ENCODE measurements at regions not wholly inside any gene's neighbourhood (a gene's known extent, or its start where the extent isn't known, plus 50 kb on each side); places are given as distances from the start of the nearest gene placed in this dataset.
"Not testable (repeated sequence)": the region's sequence is repeated elsewhere in the genome, so short reads cannot be mapped to it uniquely, and the experiment has no call there.

DNA sequence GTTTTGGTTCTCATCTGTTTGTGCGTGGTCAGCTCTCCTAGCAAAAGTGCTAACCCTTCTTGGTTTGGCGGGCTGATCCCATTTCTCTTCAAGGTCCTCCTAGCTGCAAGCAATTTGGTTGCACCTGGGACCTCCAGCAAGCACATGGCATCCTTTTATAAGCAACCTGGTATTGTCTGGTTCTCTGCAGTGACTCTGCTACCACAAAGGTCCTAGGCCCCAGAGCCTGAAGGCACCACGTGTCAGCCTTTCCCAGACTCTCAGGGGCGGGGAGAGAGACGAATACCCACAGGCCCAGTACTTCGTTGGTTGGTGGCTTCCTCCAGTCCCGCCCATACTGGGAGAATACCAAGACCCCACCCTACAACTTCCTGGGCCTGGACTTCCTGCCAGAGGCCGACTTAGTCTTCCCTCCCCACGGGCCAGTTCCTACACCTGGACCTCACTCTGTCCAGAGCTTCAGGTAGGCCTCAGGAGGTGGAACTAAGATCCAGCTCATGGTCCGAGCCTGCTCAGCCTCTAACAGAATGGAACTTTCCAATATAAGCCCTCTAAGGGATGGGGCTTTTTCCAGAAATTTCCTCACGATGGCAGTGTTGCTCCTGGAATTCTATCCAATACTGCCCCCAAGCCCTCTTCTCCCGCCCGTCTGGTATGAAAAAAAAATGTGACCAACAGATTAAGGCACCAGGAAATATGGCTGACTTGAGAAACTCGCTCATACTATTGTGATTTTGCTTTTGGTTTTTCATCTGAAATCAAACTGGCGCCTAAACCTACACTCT, 192.5 kb upstream of the STK26 start:
- DNase-seq = peak; percentile 45

DNA sequence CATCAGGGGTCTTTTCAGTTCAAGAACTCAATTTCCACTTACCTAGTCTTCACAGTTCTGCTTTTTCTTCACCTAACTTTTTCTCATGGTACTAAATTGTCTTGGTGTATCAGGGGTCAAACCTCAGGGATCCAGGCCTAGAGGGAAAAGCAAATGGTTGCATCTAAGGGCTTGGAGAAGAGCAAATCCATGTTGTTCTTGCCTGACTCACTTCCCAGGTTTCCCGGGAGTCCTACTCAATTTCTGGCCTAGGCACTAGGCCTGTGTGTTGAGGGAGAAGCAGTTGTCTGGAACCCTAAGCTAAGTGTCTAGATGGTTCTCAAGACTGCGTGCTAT, 191.9 kb upstream of the STK26 start:
- no peak for DNase-seq

DNA sequence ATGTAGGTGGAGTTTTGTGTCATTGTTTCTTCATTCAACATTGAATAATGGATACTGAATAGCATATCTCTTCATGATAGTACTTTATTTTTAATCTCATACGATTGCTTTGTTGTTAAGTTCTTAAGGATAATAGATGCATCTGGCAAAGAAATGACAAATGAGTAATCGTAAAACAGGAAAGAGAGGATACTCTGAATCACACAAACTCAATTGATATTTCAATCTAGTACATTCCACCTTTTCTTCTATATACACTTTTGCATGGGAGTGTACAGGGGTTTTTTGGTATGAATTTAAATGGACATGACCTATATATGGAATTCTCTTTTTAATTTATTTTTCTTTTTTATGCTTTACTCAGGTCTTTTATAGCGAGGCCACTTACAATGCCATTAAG, 186.9 kb upstream of the STK26 start:
- no peak for DNase-seq

DNA sequence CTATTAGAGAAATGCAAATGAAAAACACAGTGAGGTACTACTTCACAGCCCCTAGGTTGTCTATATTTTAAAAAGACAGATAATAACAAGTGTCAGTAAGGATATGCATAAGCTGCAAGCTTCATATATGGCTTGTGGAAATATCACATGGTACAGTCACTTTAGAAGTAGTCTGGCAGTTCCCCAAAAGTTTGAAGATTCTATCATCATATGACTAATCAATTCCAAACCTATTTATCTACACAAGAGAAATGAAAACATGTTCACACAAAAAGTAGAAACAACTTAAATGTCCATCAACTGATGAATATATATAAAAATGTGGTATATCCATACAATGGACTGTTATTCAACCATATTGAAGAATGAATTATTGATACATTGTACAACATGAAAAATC, 185.8 kb upstream of the STK26 start:
- no peak for DNase-seq

DNA sequence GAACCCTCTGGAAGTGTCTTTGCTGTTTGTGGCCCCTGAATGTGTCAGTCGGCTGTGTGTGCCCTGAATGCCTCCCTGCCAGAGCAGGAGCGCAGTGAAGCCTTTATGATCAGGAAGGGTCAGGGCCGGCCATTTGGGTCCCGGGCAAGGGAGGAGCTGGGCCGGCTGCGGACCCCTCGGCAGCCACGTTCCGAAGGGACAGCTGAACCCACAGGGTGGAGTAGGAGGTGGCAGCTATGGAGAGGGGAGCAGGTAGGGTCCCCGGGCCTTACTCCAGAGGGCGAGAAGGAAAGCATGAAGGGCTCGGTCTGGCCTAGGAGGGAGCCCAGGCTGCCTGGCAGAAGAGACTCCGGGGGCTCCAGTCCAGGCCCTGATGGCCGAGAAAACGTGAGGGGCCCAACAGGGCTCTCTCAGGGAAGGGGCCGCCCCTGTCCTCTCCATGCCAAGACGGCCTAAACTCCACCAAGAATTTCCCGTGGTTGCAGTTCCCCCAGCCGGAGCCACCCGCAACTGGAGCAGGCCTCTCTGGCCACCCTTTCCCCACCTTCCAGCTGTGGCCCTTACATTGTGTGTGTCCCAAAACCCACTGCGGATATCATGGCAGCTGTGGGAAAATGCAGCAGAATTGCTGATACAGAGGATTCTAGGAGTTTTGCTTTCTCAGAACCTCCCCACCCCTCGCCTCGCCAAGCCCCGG, 182.2 kb upstream of the STK26 start:
- DNase-seq = no peak

DNA sequence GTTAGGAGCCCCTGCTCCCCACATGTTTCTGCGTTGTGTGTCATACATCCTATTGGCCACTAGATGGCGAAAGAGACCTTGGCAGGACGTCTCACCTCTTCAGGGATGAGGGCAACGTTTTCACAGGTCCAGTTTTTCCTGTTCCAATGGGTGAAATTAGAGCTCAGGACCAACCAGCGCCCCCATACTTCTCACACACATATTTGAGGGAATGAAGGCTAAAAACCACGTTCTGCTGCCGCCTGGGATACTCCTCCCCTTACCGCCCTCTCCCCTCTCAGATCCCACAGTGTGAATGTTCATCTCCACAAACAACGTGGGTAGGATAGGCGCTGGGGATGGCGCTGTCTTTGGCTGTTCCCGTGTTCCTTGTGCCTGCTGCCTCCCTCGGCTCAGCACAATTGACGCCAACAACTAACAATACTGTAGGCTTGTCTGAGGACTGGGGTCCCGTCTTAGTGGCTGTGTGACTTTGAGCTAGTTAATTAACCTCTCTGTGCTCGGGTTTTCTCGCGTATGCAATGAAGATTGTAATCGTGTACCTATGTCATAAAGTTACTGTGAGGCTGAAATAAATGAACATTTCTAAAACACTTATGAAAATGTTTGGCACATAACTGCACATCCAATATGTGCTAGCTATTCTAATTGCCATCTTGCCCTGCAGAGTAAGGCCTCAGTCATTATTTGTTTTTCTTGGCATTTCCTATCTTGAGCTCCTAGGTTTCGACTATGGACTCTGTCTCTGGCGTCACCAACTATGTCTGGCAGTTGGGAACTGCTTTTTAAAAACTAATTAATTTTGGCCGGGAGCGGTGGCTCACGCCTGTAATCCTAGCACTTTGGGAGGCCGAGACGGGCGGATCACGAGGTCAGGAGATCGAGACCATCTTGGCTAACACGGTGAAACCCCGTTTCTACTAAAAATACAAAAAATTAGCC, 181.3 kb upstream of the STK26 start:
- DNase-seq = peak; percentile 25

DNA sequence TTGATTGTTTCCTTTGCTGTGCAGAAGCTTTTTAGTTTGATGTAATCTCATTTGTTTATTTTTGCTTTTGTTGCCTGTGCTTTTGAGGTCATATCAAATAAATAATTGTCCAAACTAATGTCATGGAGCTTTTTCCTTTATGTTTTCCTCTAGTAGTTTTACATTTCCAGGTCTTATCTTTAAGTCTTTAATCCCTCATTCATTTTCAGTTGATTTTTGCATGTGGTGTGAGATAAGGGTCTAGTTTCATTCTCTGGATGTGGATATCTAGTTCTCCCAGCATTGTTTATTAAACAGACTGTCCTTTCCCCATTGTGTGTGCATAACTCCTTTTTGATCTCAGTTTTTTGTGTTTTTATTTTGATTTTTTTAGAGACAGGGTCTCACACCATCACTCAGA, 179.1 kb upstream of the STK26 start:
- no peak for DNase-seq

DNA sequence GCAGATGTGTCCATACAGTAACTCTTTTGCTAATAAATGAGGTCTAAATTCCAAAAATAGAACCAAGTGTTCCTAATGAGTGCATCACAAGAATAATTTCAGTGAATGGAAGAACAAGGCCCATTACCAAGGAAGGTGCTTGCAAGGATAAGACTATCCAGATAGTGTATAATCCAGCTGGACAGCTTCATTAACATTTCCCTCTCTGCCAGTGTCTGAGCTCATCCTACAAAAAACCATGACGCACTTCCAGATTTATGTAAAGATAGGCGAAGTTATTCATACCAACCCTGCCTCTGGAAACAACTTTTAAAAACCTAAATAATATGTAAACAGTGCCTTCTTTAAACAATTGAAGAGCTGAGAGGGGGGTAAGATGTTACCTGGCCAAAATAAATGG, 177.9 kb upstream of the STK26 start:
- DNase-seq = no peak

DNA sequence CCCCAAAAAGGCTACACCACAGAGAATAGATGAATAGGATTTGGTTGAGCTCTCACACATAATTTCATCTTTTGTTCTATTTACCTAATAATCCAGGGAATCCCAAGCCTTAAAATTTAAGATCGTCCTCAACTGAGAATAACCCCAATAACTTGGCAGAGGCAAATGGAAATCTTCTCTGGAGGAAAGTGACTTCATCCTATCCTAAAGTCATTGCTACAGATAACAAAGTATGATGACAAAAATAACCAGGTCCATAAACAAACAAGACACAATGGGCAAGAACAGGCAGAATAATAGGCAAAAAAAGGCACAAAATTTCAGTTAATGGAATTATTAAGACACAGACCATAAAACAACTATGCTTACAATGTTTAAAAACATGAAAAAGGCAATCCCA, 177.3 kb upstream of the STK26 start:
- no peak for DNase-seq

DNA sequence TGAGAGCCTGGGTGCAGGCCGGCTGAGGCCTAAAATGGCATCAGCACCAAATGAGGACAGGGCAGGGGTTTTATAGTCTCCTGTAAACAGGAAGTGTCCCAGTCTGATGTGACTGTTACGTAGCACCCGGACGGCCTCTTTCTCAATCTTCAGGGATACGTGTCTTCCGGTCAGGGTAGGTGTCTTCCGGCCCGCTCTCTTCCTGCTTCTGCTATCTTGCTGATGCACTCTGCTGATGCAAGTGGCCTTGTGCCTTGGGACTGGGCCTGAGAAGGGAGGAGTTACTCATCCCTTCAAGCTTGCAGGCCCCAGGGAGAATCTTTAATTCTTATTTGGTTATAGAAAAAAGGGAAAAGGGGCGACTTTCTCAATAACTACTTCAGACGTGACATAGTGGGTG, 172.1 kb upstream of the STK26 start:
- not testable (repeated sequence) for DNase-seq

DNA sequence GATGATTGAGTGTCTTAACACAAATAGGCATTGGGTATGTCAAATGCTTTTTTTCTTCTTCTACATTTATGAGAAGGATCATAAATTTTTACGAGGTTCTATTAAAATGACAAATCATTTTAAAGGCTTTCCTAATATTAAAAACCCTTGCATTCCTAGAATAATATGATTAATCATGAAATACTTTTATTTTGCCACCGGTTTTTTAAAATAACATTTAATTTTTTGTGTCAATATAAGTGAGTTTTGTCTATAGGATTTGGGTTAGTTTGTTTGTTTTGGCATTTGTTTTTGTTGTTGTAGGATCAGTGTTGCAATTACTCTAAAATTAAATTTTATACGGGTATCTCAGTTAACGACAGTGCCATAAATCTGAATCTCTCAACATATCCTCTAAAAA, 169.7 kb upstream of the STK26 start:
- no peak for DNase-seq

DNA sequence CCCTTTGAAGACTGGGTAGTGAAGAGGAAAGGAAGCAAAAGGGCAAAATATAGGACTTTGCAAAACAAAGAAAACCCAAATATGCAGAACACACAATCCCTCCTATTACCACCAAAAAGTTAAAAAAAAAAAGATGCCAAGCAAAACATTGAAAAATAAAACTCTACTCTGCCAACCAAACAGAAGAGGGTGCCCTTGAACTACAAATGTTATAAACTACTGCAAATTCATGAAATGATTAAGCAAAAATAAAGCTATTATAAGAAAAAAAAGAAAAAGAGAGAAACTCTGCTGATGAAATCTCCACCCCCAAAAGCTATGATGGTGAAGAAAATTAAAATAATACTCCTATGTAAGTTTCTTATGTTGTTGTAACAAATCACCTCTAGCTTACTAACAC, 168.5 kb upstream of the STK26 start:
- no peak for DNase-seq

DNA sequence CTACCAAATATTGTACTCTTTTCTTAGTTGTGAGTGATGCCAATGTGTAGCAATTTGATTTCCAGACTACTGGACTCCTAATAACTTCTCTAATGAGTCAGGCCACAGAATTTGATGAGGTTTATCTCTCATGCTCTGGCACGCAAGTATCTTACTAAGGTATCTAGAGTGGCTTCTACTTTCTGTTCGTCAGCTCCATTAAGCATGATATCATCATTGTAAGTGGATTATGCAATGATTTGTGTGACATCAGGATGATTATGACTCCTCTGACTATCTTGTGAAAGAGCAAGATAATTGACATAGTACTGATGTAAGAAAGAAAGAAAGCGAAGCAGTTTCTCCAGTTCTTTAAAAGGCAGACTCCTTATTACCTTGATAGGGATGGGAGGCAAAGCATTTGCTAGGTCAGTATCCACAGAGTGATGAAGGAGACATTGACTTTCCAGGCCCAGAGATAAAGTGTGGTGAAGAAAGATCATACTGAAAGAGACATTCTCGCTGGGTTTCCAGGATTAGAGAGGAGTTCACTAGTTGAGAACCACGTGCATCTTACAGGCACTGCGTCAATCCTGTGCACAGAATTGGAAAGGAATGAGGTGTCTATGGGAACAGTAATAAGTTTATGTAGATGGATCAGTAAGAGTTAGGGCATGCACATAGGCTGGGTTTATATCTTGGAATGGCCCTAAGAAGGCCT, 161.9 kb upstream of the STK26 start:
- no peak for DNase-seq

DNA sequence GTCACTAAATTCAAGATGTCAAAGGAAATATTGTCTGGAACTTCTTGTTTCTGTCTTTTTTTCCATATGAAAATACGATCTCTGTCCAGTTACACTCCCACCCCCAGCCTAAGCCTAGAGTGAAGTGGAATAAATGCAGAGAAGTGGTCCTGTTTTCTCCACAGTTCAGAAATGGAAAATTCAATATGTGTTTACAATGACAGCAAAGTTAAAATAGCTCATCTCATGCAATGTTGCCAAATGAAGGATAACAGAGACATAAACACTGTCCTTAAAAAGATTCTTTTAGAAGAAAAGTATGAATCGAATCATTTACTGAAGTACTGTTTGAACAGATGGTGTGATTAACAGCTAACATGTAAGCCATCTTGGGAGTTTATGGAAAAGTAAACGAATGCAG, 160.8 kb upstream of the STK26 start:
- no peak for DNase-seq

DNA sequence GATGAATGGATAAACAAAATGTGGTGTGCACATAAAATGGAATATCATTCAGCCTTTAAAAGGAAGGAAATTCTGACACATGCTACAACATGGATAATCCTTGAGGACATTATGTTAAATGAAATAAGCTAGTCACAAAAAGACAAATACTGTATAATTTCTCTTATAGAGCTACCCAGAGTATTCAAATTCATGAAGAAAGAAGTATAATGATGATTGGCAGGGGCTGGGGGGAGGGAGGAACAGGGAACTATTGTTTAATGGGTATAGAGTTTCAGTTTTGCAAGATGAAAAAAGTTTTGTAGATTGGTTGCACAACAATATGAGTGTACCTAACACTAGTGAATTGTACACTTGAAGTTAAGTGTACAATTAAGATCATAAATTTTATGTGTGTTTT, 153.9 kb upstream of the STK26 start:
- no peak for DNase-seq

DNA sequence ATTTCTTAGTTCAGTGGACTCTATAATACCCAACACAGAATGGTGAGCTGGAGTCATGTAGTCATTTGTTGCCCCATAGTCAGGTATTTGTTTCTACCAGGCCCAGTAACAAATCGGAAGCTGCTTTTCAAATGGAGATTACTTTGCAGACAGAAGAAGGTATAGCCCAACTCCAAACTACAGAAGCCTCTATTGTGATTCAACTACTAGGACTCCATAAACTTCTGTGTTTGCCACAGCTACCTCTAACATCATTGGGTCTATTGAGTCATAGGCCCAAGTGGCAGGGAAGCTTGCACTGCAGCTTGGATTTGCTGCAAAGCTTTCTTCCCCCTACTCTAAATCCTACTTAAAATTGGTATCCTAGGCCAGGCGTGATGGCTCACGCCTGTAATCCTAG, 148.8 kb upstream of the STK26 start:
- no peak for DNase-seq

DNA sequence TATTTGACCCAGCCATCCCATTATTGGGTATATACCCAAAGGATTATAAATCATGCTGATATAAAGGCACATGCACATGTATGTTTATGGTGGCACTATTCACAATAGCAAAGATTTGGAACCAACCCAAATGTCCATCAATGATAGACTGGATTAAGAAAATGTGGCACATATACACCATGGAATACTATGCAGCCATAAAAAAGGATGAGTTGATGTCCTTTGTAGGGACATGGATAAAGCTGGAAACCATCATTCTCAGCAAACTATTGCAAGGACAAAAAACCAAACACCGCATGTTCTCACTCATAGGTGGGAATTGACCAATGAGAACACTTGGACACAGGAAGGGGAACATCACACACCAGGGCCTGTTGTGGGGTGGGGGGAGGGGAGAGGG, 147.3 kb upstream of the STK26 start:
- not testable (repeated sequence) for DNase-seq

DNA sequence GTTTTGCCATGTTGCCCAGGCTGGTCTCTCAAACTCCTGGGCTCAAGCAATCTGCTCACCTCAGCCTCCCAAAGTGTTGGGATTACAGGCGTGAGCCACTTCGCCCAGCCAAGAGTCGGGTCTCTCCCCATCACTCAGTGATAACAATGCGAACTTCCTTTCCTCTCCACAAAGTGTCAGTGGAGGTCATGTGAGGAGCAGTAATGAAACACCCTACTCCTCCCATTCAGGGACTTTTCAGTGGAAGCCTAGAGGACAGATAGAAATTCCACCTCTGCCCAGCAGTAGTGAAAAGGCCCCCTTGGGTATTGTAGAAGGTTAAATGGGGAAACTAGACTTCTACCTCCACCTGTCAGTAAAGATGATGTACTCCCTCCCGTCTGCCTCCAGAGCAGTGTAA, 141.9 kb upstream of the STK26 start:
- no peak for DNase-seq

DNA sequence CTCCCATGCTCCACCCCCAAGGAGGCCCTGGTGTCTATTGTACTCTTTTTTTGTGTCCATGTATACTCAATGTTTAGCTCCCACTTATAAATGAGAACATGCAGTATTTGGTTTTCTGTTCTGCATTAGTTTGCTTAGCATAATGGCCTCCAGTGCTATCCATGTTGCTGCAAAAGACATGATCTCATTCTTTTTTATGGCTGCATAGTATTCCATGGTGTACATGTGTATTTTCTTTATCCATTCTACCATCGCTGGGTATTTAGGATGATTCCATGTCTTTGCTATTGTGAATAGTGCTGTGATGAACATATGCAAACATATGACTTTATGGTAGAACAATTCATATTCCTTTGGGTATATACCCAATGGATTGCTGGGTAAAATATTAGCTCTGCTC, 138.1 kb upstream of the STK26 start:
- not testable (repeated sequence) for DNase-seq

DNA sequence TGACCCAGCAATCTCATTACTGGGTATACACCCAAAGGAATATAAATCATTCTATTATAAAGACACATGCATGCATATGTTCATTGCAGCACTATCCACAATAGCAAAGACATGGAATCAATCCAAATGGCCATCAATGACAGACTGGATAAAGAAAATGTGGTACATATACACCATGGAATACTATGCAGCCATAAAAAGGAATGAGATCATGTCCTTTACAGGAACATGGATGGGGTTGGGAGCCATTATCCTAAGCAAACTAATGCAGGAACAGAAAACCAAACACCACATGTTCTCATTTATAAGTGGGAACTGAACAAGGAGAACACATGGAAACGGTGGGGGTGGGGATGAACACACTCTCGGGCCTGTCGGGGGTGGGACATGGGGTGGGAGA, 129.2 kb upstream of the STK26 start:
- not testable (repeated sequence) for DNase-seq

DNA sequence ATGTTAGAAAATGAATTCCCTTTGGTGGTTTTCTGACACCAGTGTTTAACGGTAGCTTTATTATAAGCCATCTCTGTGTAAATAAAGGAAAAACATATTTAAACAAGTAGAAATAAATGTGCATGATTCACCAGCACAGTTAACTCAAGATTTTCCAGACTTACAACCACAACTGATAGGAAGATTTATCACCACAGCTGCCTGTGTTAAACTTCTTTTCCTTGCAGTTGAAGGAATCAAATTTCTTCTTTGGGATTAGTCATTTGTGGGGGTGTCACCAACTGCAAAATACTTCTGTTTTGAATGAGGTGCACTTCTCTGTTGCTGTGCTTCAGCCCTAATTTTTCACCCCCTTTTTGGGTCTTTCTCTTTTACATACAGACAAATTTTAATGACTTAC, 128.1 kb upstream of the STK26 start:
- no peak for DNase-seq

DNA sequence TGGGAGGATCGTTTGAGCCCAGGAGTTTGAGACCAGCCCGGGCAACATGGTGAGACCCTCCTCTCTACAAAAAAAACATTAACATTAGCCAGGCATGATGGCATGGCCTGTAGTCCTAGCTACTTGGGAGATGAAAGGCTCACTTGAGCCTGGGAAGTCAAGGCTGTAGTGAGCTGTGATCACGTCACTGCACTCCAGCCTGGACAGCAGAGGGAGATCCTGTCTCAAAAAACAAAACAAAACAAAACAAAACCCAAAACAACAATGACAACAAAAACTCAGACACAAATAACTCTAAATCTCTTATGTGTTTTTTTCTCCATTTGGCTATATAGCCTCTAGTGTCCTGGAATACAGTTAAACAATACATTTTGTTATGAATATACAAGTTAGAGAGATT, 127.3 kb upstream of the STK26 start:
- DNase-seq = peak; percentile 5

DNA sequence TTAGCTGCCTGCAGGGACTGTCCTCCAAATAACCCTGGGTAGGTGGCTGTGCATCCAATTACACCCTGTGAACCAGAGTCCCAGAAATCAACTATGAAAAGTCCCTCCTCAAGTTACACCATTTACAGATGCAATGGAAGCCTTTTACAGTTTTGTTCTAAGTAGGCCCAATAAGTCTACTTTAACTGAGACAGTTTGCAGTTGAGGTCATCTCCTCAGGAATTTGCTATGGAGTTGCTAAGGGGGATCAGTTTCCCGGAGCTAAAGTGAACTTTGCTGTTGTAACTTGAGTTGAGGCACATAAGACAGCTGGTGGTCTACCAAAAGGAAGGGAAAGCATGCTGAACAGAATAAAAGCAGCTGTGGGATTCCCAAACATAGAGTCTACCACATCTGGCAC, 121.6 kb upstream of the STK26 start:
- DNase-seq = no peak
